CD14-positive monocyte (primary cell): ENCODE measurements at regions not wholly inside any gene's neighbourhood (a gene's known extent, or its start where the extent isn't known, plus 50 kb on each side); places are given as distances from the start of the nearest gene placed in this dataset. TPM values are rescaled to one million over a fixed set of nuclear protein-coding genes. Genes with fewer than 3 reads are reported as not detected.

Experiments used
- DNase-seq, 3 donors: peaks; one replicate each; pipeline ENCODE4 v3.0.0-alpha.2; 2011 to 2022
- H2AFZ ChIP-seq: 2 replicates; pipeline ENCODE4 v1.6.0; 2012; ENCODE audit warnings: mild to moderate bottlenecking, low read depth, low read length, inconsistent platforms; ENCODE audit not compliant: insufficient read depth, poor library complexity, severe bottlenecking
- H3K27ac ChIP-seq, 2 donors: 1 replicate in 1 of 2; 2 replicates in 1 of 2; pipeline ENCODE4 v1.5.1; 2012 to 2013; ENCODE audit warnings: low read length in 2 of 2, control low read depth in 1 of 2, inconsistent platforms in 1 of 2, low read depth in 1 of 2, mild to moderate bottlenecking in 1 of 2
- H3K27me3 ChIP-seq, 2 donors: one replicate each; pipeline versions ENCODE4 v1.6.0 to v1.6.1; 2011 to 2013; ENCODE audit warnings: low read length in 2 of 2; ENCODE audit not compliant: control insufficient read depth in 2 of 2, insufficient read depth in 2 of 2
- H3K36me3 ChIP-seq, 2 donors: replicated peaks in 1 of 2; 1 replicate in 1 of 2; 2 replicates in 1 of 2; pipeline versions ENCODE4 v1.5.1 to v1.6.1; 2012 to 2013; ENCODE audit warnings: low read length in 2 of 2, control low read depth in 1 of 2, inconsistent platforms in 1 of 2, mild to moderate bottlenecking in 1 of 2; ENCODE audit not compliant: insufficient read depth in 2 of 2, control insufficient read depth in 1 of 2
- H3K4me1 ChIP-seq, 2 donors: 1 replicate in 1 of 2; 2 replicates in 1 of 2; pipeline versions ENCODE4 v1.5.1 to v1.6.1; 2012 to 2013; ENCODE audit warnings: low read length in 2 of 2, control low read depth in 1 of 2, inconsistent platforms in 1 of 2, mild to moderate bottlenecking in 1 of 2, moderate library complexity in 1 of 2; ENCODE audit not compliant: insufficient read depth in 2 of 2, control insufficient read depth in 1 of 2
- H3K4me2 ChIP-seq: replicated peaks from 2 replicates; pipeline ENCODE3; 2012; ENCODE audit warnings: low read length, moderate library complexity, mild to moderate bottlenecking; ENCODE audit not compliant: poor library complexity, severe bottlenecking; ENCODE audit errors: extremely low read depth
- H3K4me3 ChIP-seq, 3 experiments: fragments of 200-600 bp in 1 of 3; sonication (generic) in 1 of 3; replicated peaks in 1 of 3; 1 replicate in 2 of 3; 2 replicates in 1 of 3; pipeline ENCODE4 v1.5.1; 2011 to 2013; ENCODE audit warnings: low read length in 3 of 3, mild to moderate bottlenecking in 3 of 3, control low read depth in 2 of 3, low read depth in 2 of 3, inconsistent platforms in 1 of 3, moderate library complexity in 1 of 3
- H3K79me2 ChIP-seq: 2 replicates; pipeline ENCODE4 v1.6.0; 2012; ENCODE audit warnings: mild to moderate bottlenecking, control low read depth, inconsistent platforms, low read length, moderate library complexity; ENCODE audit not compliant: insufficient read depth
- H3K9ac ChIP-seq: 2 replicates; pipeline ENCODE4 v1.6.0; 2017; ENCODE audit warnings: low read length, mild to moderate bottlenecking; ENCODE audit not compliant: insufficient read depth, poor library complexity, severe bottlenecking
- H3K9me3 ChIP-seq, 2 donors: replicated peaks in 1 of 2; 1 replicate in 1 of 2; 2 replicates in 1 of 2; pipeline versions ENCODE4 v1.5.1 to v1.6.1; 2012 to 2013; ENCODE audit warnings: low read length in 2 of 2, control low read depth in 1 of 2; ENCODE audit not compliant: control insufficient read depth in 1 of 2, insufficient read depth in 1 of 2
- H4K20me1 ChIP-seq: 2 replicates; pipeline ENCODE4 v1.6.0; 2012; ENCODE audit warnings: mild to moderate bottlenecking, low read length, control low read depth, moderate library complexity; ENCODE audit not compliant: insufficient read depth
- H3K27ac Mint-ChIP-seq, 7 donors: one replicate each; pipeline ENCODE4 v1.8.0; 2020; ENCODE audit warnings: mild to moderate bottlenecking in 7 of 7, mixed read lengths in 7 of 7, moderate library complexity in 6 of 7, inconsistent platforms in 2 of 7
- H3K27me3 Mint-ChIP-seq, 3 donors: one replicate each; pipeline ENCODE4 v1.8.0; 2021 to 2022; ENCODE audit warnings: low read depth in 3 of 3, mild to moderate bottlenecking in 3 of 3, mixed read lengths in 3 of 3, moderate library complexity in 3 of 3, inconsistent platforms in 1 of 3
- H3K36me3 Mint-ChIP-seq, 2 donors: one replicate each; pipeline ENCODE4 v1.8.0; 2020; ENCODE audit warnings: mixed read lengths in 2 of 2, inconsistent platforms in 1 of 2, mild to moderate bottlenecking in 1 of 2
- H3K4me1 Mint-ChIP-seq: one replicate; pipeline ENCODE4 v1.8.0; 2020; ENCODE audit warnings: mild to moderate bottlenecking, mixed read lengths
- H3K4me3 Mint-ChIP-seq, 2 donors: one replicate each; pipeline ENCODE4 v1.8.0; 2020; ENCODE audit warnings: mild to moderate bottlenecking in 2 of 2, mixed read lengths in 2 of 2, moderate library complexity in 1 of 2
- H3K9me3 Mint-ChIP-seq, 7 donors: one replicate each; pipeline ENCODE4 v1.8.0; 2020 to 2022; ENCODE audit warnings: mixed read lengths in 7 of 7, mild to moderate bottlenecking in 6 of 7, moderate library complexity in 6 of 7, inconsistent platforms in 2 of 7
- WGBS: methylation state at CpG from one replicate; pipeline ENCODE4 v1.1.5; 2013; ENCODE audit warnings: missing lambda C conversion rate; ENCODE audit not compliant: insufficient coverage; 5-methylcytosine and 5-hydroxymethylcytosine counted together
- intact Hi-C, 2 donors: fragments of 100-400 bp; cut with micrococcal nuclease; formaldehyde crosslinking; loops; one replicate each; pipeline versions ENCODE4 v1.15.0 to v1.15.1; 2023
- small RNA-seq: library from RNA; depleted of rRNA; stranded (forward); fragments of <200 nt; gene quantifications from one replicate; pipeline ENCODE3, GENCODE V24; 2012; ENCODE audit warnings: low read depth; ENCODE audit not compliant: insufficient read length
- TF ChIP-seq, protein P1 (sequence below): fragments of 200-600 bp; IDR thresholded peaks from one replicate; pipeline ENCODE4 v1.8.0; 2022; ENCODE audit warnings: antibody characterized with exemption, mild to moderate bottlenecking

DNA sequence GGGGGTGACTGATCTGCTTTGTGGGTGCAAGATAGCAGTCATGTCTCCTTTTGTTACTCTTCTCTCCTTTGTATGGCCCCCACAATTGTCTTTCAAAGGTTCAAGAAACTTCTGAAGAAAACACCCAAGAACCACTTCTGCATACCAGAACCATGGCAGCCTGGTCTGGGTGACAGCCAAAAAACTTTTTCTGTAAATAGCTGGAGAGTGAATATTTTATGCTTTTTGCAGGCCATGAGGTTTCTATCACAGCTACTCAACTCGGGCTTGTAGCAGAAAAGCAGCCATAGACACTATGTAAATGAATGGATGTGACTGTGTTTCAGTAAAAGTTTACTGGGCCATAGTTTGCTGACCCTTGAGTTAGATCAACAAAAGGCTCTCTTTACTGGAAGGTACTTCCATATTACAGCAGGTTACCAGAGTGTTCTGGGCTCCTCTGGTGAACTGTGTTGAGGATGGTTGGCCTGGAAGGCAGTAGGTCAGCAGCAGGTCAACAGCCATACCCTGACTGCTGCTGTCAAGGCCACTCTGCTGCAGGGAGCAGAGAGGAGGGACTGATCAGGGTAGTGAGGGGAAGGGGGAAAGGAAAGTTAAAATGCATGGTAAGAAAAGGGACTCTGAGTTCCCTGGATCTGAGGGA, 116.4 kb downstream of the GDAP2 start:
- Histone ChIP-seq H3K27me3 (no peaks in the 10 kb centered on the region), H3K4me3 (no peak overlapping the region), H3K4me2 (no peak overlapping the region), H4K20me1 (no peaks in the 10 kb centered on the region), H3K4me1 (no peaks in the 10 kb centered on the region), H3K36me3 (no peaks in the 10 kb centered on the region), H3K27ac (no peak overlapping the region), H3K9me3 (peaks cover 0 to 10% of the 10 kb centered on the region in 2 donors), H3K9ac (no peak overlapping the region), H3K79me2 (no peaks in the 10 kb centered on the region), H2AFZ (no peak overlapping the region)
- H3K27ac Mint-ChIP-seq, result peak overlapping the region in 1 of 7 donors; percentile 52
- H3K4me3 Mint-ChIP-seq, result no peak overlapping the region
- no peak for DNase-seq
- H3K36me3 Mint-ChIP-seq, result no peaks in the 10 kb centered on the region
- intact Hi-C loops, result no loop called here
- 63% methylated on average over 1 of the region's 1 CpG for WGBS
- H3K4me1 Mint-ChIP-seq, result no peaks in the 10 kb centered on the region
- H3K9me3 Mint-ChIP-seq, result peaks cover 2 to 17% (median 3%) of the 10 kb centered on the region in 7 donors
- TF ChIP-seq, protein P1, sequence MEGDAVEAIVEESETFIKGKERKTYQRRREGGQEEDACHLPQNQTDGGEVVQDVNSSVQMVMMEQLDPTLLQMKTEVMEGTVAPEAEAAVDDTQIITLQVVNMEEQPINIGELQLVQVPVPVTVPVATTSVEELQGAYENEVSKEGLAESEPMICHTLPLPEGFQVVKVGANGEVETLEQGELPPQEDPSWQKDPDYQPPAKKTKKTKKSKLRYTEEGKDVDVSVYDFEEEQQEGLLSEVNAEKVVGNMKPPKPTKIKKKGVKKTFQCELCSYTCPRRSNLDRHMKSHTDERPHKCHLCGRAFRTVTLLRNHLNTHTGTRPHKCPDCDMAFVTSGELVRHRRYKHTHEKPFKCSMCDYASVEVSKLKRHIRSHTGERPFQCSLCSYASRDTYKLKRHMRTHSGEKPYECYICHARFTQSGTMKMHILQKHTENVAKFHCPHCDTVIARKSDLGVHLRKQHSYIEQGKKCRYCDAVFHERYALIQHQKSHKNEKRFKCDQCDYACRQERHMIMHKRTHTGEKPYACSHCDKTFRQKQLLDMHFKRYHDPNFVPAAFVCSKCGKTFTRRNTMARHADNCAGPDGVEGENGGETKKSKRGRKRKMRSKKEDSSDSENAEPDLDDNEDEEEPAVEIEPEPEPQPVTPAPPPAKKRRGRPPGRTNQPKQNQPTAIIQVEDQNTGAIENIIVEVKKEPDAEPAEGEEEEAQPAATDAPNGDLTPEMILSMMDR, result no peak
- H3K27me3 Mint-ChIP-seq, result peaks cover 0 to 6% (median 2%) of the 10 kb centered on the region in 3 donors

Small RNA genes lying in the stretch of these regions (small RNA-seq; reads per million reads assigned to genes)
- gene AL390877.1 (not detected), gene RF00561 (not detected)
